Astrocyte (in vitro differentiated cells and primary cell): ENCODE measurements at regions not wholly inside any gene's neighbourhood (a gene's known extent, or its start where the extent isn't known, plus 50 kb on each side); places are given as distances from the start of the nearest gene placed in this dataset.

ENCODE experiments used
- DNase-seq: peaks from one replicate; pipeline ENCODE4 v3.0.0-alpha.2; 2010; ENCODE audit warnings: low read depth
- FAIRE-seq: peaks from 2 replicates; lab custom pipeline; 2011; peaks lifted over from hg19 to GRCh38; lab: Jason Lieb, UNC
- H2AFZ ChIP-seq: 2 replicates; pipeline ENCODE4 v1.6.0; 2012; ENCODE audit warnings: low read depth, low read length, inconsistent platforms
- H3K27ac ChIP-seq: 2 replicates; pipeline ENCODE4 v1.5.1; 2011; ENCODE audit warnings: low read depth, low read length, inconsistent platforms
- H3K27me3 ChIP-seq: 2 replicates; pipeline ENCODE4 v1.6.0; 2011; ENCODE audit warnings: low read length, inconsistent platforms; ENCODE audit not compliant: insufficient read depth
- H3K36me3 ChIP-seq: 2 replicates; pipeline ENCODE4 v1.5.1; 2011; ENCODE audit warnings: low read length, inconsistent platforms; ENCODE audit not compliant: insufficient read depth
- H3K4me1 ChIP-seq: 2 replicates; pipeline ENCODE4 v1.5.1; 2011; ENCODE audit warnings: low read length, inconsistent platforms; ENCODE audit not compliant: insufficient read depth
- H3K4me2 ChIP-seq: 2 replicates; pipeline ENCODE4 v1.6.0; 2012; ENCODE audit warnings: low read length, inconsistent platforms
- H3K4me3 ChIP-seq: 2 replicates; pipeline ENCODE4 v1.5.1; 2011; ENCODE audit warnings: low read depth, mild to moderate bottlenecking, low read length, inconsistent platforms; ENCODE audit not compliant: insufficient read depth
- H3K79me2 ChIP-seq: 2 replicates; pipeline ENCODE4 v1.6.0; 2012; ENCODE audit warnings: mild to moderate bottlenecking, low read length, inconsistent platforms; ENCODE audit not compliant: insufficient read depth
- H3K9ac ChIP-seq: 2 replicates; pipeline ENCODE4 v1.6.0; 2012; ENCODE audit warnings: mild to moderate bottlenecking, low read length, inconsistent platforms
- H3K9me3 ChIP-seq: 2 replicates; pipeline ENCODE4 v1.5.1; 2012; ENCODE audit warnings: low read depth, mild to moderate bottlenecking, low read length, inconsistent platforms; ENCODE audit not compliant: insufficient read depth
- H4K20me1 ChIP-seq: 2 replicates; pipeline ENCODE4 v1.6.0; 2012; ENCODE audit warnings: low read length, inconsistent platforms; ENCODE audit not compliant: insufficient read depth
- H3K27ac Mint-ChIP-seq: one replicate; pipeline ENCODE4 v1.8.0; 2021; ENCODE audit warnings: mild to moderate bottlenecking, mixed read lengths; ENCODE audit not compliant: unreplicated experiment
- H3K27me3 Mint-ChIP-seq: one replicate; pipeline ENCODE4 v1.8.0; 2021; ENCODE audit warnings: low read depth, mixed read lengths; ENCODE audit not compliant: unreplicated experiment
- H3K36me3 Mint-ChIP-seq: one replicate; pipeline ENCODE4 v1.8.0; 2021; ENCODE audit warnings: low read depth, mixed read lengths; ENCODE audit not compliant: unreplicated experiment
- H3K4me1 Mint-ChIP-seq: one replicate; pipeline ENCODE4 v1.8.0; 2021; ENCODE audit warnings: low read depth, mixed read lengths; ENCODE audit not compliant: unreplicated experiment
- H3K4me3 Mint-ChIP-seq: one replicate; pipeline ENCODE4 v1.8.0; 2021; ENCODE audit warnings: mild to moderate bottlenecking, moderate library complexity, mixed read lengths; ENCODE audit not compliant: unreplicated experiment
- H3K9me3 Mint-ChIP-seq: one replicate; pipeline ENCODE4 v1.8.0; 2021; ENCODE audit warnings: mild to moderate bottlenecking, mixed read lengths; ENCODE audit not compliant: unreplicated experiment
- EZH2 ChIP-seq: IDR thresholded peaks from 2 replicates; pipeline ENCODE4 v1.6.1; 2012; ENCODE audit warnings: mild to moderate bottlenecking, low read length, inconsistent platforms; ENCODE audit not compliant: insufficient read depth
- TF ChIP-seq, protein P1 (sequence below): IDR thresholded peaks from 2 replicates; pipeline ENCODE4 v1.5.1; 2011; ENCODE audit warnings: low read depth, mild to moderate bottlenecking, inconsistent platforms, low read length, moderate library complexity; ENCODE audit not compliant: insufficient read depth

DNA sequence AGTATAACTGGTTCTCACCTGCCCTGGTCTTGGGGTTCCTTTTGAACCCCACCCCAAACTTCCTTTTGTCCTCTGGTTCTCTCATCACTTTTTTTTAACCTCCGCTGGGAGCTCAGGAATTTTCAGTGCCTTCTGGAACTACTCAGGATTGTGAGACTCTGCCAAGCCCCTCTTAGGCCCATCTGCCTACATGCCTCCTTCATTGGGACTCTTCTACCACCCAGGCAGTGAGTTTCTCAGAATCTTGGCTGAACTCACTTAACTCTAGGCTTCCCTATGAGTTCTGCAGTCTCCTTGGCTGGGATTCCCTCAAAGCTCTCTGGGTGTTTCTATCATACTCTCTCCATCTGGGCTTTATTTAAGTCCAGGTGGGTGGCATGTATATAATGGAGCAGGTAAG lies 86.3 kb downstream of the MDH1 start:
- TF ChIP-seq, protein P1, sequence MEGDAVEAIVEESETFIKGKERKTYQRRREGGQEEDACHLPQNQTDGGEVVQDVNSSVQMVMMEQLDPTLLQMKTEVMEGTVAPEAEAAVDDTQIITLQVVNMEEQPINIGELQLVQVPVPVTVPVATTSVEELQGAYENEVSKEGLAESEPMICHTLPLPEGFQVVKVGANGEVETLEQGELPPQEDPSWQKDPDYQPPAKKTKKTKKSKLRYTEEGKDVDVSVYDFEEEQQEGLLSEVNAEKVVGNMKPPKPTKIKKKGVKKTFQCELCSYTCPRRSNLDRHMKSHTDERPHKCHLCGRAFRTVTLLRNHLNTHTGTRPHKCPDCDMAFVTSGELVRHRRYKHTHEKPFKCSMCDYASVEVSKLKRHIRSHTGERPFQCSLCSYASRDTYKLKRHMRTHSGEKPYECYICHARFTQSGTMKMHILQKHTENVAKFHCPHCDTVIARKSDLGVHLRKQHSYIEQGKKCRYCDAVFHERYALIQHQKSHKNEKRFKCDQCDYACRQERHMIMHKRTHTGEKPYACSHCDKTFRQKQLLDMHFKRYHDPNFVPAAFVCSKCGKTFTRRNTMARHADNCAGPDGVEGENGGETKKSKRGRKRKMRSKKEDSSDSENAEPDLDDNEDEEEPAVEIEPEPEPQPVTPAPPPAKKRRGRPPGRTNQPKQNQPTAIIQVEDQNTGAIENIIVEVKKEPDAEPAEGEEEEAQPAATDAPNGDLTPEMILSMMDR = no peak
- no peak for TF ChIP-seq EZH2
- H3K9me3 Mint-ChIP-seq = no peaks in the 10 kb centered on the region
- H3K27me3 Mint-ChIP-seq = no peaks in the 10 kb centered on the region
- Histone ChIP-seq H3K4me3 (no peak overlapping the region), H4K20me1 (no peaks in the 10 kb centered on the region), H3K9me3 (no peaks in the 10 kb centered on the region), H3K27ac (no peak overlapping the region), H3K36me3 (no peaks in the 10 kb centered on the region), H3K4me2 (no peak overlapping the region), H3K9ac (no peak overlapping the region), H2AFZ (no peak overlapping the region), H3K4me1 (no peaks in the 10 kb centered on the region), H3K79me2 (no peaks in the 10 kb centered on the region), H3K27me3 (no peaks in the 10 kb centered on the region)
- no peak for DNase-seq
- H3K36me3 Mint-ChIP-seq = no peaks in the 10 kb centered on the region
- no peak overlapping the region for H3K27ac Mint-ChIP-seq
- H3K4me1 Mint-ChIP-seq = peaks cover 9% of the 10 kb centered on the region
- FAIRE-seq = no peak
- no peak overlapping the region for H3K4me3 Mint-ChIP-seq

DNA sequence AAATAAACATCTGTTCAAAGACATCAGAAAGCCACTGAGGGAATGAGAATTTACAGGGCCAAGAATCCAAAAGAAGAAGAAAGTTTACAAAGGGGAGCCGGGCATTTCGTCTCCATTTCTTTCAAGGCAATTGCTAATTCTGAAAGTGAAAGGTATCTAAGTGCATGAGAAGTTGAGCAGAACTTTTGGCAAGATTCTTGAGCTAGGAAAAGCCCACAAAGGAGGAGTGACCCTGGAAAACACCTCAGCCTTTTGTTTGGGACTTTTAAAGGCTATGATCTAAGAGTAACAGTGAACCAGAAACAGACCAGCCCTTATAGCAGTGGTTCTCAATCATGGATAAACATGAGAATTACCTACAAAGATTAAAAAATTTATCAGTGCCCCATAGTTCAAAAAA lies 87.4 kb downstream of the MDH1 start:
- Mint-ChIP-seq H3K27me3 (no peaks in the 10 kb centered on the region), H3K27ac (no peak overlapping the region), H3K4me1 (peaks cover 9% of the 10 kb centered on the region), H3K9me3 (no peaks in the 10 kb centered on the region), H3K36me3 (no peaks in the 10 kb centered on the region), H3K4me3 (no peak overlapping the region)
- no peak overlapping the region for H3K4me3 ChIP-seq
- H3K4me2 ChIP-seq = no peak overlapping the region
- H4K20me1 ChIP-seq = no peaks in the 10 kb centered on the region
- DNase-seq (no peak), FAIRE-seq (peak; percentile 43)
- H3K79me2 ChIP-seq = no peaks in the 10 kb centered on the region
- no peak overlapping the region for H3K9ac ChIP-seq
- H3K27ac ChIP-seq = no peak overlapping the region
- no peaks in the 10 kb centered on the region for H3K9me3 ChIP-seq
- H2AFZ ChIP-seq = no peak overlapping the region
- H3K36me3 ChIP-seq = no peaks in the 10 kb centered on the region
- H3K27me3 ChIP-seq = no peaks in the 10 kb centered on the region
- H3K4me1 ChIP-seq = no peaks in the 10 kb centered on the region
- TF ChIP-seq EZH2 = no peak

DNA sequence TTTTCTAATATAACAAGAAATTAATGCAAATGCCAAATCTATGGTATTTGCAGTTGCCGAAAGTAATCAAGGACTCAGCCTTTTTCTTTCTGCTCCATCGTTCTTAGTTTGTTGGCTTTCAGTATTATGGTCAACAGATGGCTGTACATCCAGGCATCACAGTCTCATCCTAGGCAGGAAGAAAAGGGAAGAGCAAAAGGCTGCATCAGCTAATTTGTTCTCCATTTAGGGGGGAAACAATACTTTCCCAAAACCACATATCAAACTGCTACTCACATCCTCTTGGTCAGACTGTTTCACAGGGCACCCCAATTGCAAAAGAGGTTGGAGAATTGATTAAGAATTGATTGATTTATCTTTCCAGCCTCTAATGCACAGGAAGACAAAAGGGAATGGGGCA lies 89.3 kb downstream of the MDH1 start:
- DNase-seq (no peak), FAIRE-seq (no peak)
- Histone ChIP-seq H3K27me3 (no peaks in the 10 kb centered on the region), H4K20me1 (no peaks in the 10 kb centered on the region), H3K9me3 (no peaks in the 10 kb centered on the region), H2AFZ (no peak overlapping the region), H3K4me3 (no peak overlapping the region), H3K36me3 (no peaks in the 10 kb centered on the region), H3K4me2 (no peak overlapping the region), H3K9ac (no peak overlapping the region), H3K27ac (no peak overlapping the region), H3K79me2 (no peaks in the 10 kb centered on the region), H3K4me1 (no peaks in the 10 kb centered on the region)
- peaks cover 18% of the 10 kb centered on the region for H3K4me1 Mint-ChIP-seq
- no peaks in the 10 kb centered on the region for H3K9me3 Mint-ChIP-seq
- no peak overlapping the region for H3K4me3 Mint-ChIP-seq
- no peak for TF ChIP-seq EZH2
- TF ChIP-seq, protein P1 = no peak
- H3K27ac Mint-ChIP-seq = no peak overlapping the region
- no peaks in the 10 kb centered on the region for H3K27me3 Mint-ChIP-seq
- H3K36me3 Mint-ChIP-seq = no peaks in the 10 kb centered on the region
